ENCODE measurements at regions not wholly inside any gene's neighbourhood (a gene's known extent, or its start where the extent isn't known, plus 50 kb on each side); places are given as distances from the start of the nearest gene placed in this dataset.

- Histone ChIP-seq H3K27ac (ENCODE audit: low read depth, low read length) (peak overlapping the region; percentile 87), H3K4me3 (ENCODE audit: low read depth, low read length) (no peak overlapping the region)
- peak; percentile 68 for TF ChIP-seq CTCF (IDR thresholded peaks at IDR 0.05; ENCODE audit: low read depth, low read length)
Measured at GRCh38 chr5:57383093-57383861, 99.3 kb downstream of the ACTBL2 start.

GRCh38 chr5:57382655-57383054 lies 100.0 kb downstream of the ACTBL2 start:
- no peak overlapping the region for H3K4me3 ChIP-seq (ENCODE audit: low read depth, low read length)
- no peak for TF ChIP-seq CTCF (IDR thresholded peaks at IDR 0.05; ENCODE audit: low read depth, low read length)
- peaks cover 4% of the 10 kb centered on the region; the same call in 1 of the 2 replicates for H3K9me3 ChIP-seq (ENCODE audit: control insufficient read depth, insufficient read depth, low read length)
- ChIA-PET POLR2A (interaction anchor here (1.1 to 1.7 kb wide), 3 partner anchors 53 to 112 kb away, joined by 3 to 5 read pairs (median 5); no protein-coding TSS in a partner anchor), CTCF (interaction anchor here (0.6 to 1.2 kb wide), 5 partner anchors 8 to 1079 kb away, joined by 3 to 4 read pairs (median 3); no protein-coding TSS in a partner anchor)
- no peak for DNase-seq (ENCODE audit: low read depth, low spot score)
- H3K27me3 ChIP-seq (ENCODE audit: control insufficient read depth, insufficient read depth, low read length) = no peaks in the 10 kb centered on the region
- H3K27ac ChIP-seq (ENCODE audit: low read depth, low read length) = peak overlapping the region; percentile 87

More at GRCh38 chr5:57383093-57383861, 99.3 kb downstream of the ACTBL2 start:
- Histone ChIP-seq H3K9me3 (ENCODE audit: control insufficient read depth, insufficient read depth, low read length) (peaks cover 4% of the 10 kb centered on the region; the same call in 1 of the 2 replicates), H3K27me3 (ENCODE audit: control insufficient read depth, insufficient read depth, low read length) (no peaks in the 10 kb centered on the region)
- POLR2A ChIA-PET = interaction anchor here (0.6 to 1.8 kb wide), 8 partner anchors 48 to 857 kb away, joined by 3 to 13 read pairs (median 4); no protein-coding TSS in a partner anchor
- peak; percentile 93 for DNase-seq (ENCODE audit: low read depth, low spot score)
- CTCF ChIA-PET = interaction anchor here (0.6 to 1.8 kb wide), 8 partner anchors 9 to 1078 kb away, joined by 3 to 5 read pairs (median 3); no protein-coding TSS in a partner anchor

- no peak for TF ChIP-seq CTCF (IDR thresholded peaks at IDR 0.05; ENCODE audit: low read depth, low read length)
- no peak overlapping the region for H3K4me3 ChIP-seq (ENCODE audit: low read depth, low read length)
- POLR2A ChIA-PET = no interaction called here
- CTCF ChIA-PET = no interaction called here
- H3K27me3 ChIP-seq (ENCODE audit: control insufficient read depth, insufficient read depth, low read length) = no peaks in the 10 kb centered on the region
- no peaks in the 10 kb centered on the region for H3K9me3 ChIP-seq (ENCODE audit: control insufficient read depth, insufficient read depth, low read length)
- DNase-seq (ENCODE audit: low read depth, low spot score) = no peak
- no peak overlapping the region for H3K27ac ChIP-seq (ENCODE audit: low read depth, low read length)
Measured at GRCh38 chr5:57370376-57370775, 112.2 kb downstream of the ACTBL2 start.

GRCh38 chr5:57368010-57368409 lies 114.6 kb downstream of the ACTBL2 start:
- no peaks in the 10 kb centered on the region for H3K9me3 ChIP-seq (ENCODE audit: control insufficient read depth, insufficient read depth, low read length)
- no peak overlapping the region for H3K4me3 ChIP-seq (ENCODE audit: low read depth, low read length)
- H3K27me3 ChIP-seq (ENCODE audit: control insufficient read depth, insufficient read depth, low read length) = no peaks in the 10 kb centered on the region
- H3K27ac ChIP-seq (ENCODE audit: low read depth, low read length) = no peak overlapping the region
- TF ChIP-seq CTCF (IDR thresholded peaks at IDR 0.05; ENCODE audit: low read depth, low read length) = no peak
- CTCF ChIA-PET = no interaction called here
- peak; percentile 8 for DNase-seq (ENCODE audit: low read depth, low spot score)
- POLR2A ChIA-PET = no interaction called here

- CTCF ChIA-PET = no interaction called here
- Histone ChIP-seq H3K4me3 (ENCODE audit: low read depth, low read length) (no peak overlapping the region), H3K27me3 (ENCODE audit: control insufficient read depth, insufficient read depth, low read length) (no peaks in the 10 kb centered on the region), H3K27ac (ENCODE audit: low read depth, low read length) (no peak overlapping the region), H3K9me3 (ENCODE audit: control insufficient read depth, insufficient read depth, low read length) (no peaks in the 10 kb centered on the region)
- POLR2A ChIA-PET = no interaction called here
- peak; percentile 3 for DNase-seq (ENCODE audit: low read depth, low spot score)
- no peak for TF ChIP-seq CTCF (IDR thresholded peaks at IDR 0.05; ENCODE audit: low read depth, low read length)
Measured at GRCh38 chr5:57366744-57367143, 115.9 kb downstream of the ACTBL2 start.
